ENCODE measurements at regions not wholly inside any gene's neighbourhood (a gene's known extent, or its start where the extent isn't known, plus 50 kb on each side); places are given as distances from the start of the nearest gene placed in this dataset.

GRCh38 chr10:10437886-10438285, 579.8 kb upstream of the CELF2 start:
- no peak overlapping the region for H3K14ac ChIP-seq (replicated peaks; ENCODE audit: low read depth, low read length)
- no peaks in the 10 kb centered on the region for H3K79me1 ChIP-seq (ENCODE audit: low read depth in 1 of 2, low read length in 2 of 2)
- CTCF ChIA-PET: no interaction called here
- no peak overlapping the region for H3K4me2 ChIP-seq (ENCODE audit: low read depth, low read length)
- no peak overlapping the region for H3K9ac ChIP-seq (ENCODE audit: low read depth, low read length)
- H3K4ac ChIP-seq (ENCODE audit: low read depth, low read length): no peak overlapping the region
- H3K56ac ChIP-seq (ENCODE audit: extremely low read depth, insufficient read depth, low read length): no peak overlapping the region
- H2BK15ac ChIP-seq (ENCODE audit: low read depth, low read length): no peak overlapping the region
- DNase-seq: no peak
- H3K36me3 ChIP-seq (ENCODE audit: control insufficient read depth, insufficient read depth, low read length): no peaks in the 10 kb centered on the region
- no peak overlapping the region for H4K8ac ChIP-seq (ENCODE audit: low read depth in 2 of 2, low read length in 2 of 2)
- H4K91ac ChIP-seq (ENCODE audit: insufficient read depth, low read depth, low read length): no peak overlapping the region
- H2AK9ac ChIP-seq (replicated peaks; ENCODE audit: low read depth, low read length, poor library complexity): no peak overlapping the region
- no peaks in the 10 kb centered on the region for H3K9me3 ChIP-seq (ENCODE audit: control insufficient read depth, insufficient read depth, low read length)
- H3K9me1 ChIP-seq (ENCODE audit: insufficient read depth, low read length): no peaks in the 10 kb centered on the region
- H3K27me3 ChIP-seq (ENCODE audit: control insufficient read depth, insufficient read depth, low read length): no peaks in the 10 kb centered on the region
- H3K27ac ChIP-seq (ENCODE audit: insufficient read depth, low read length): no peak overlapping the region
- H3K18ac ChIP-seq (ENCODE audit: low read depth, low read length): no peak overlapping the region
- in situ Hi-C loops (cut with MboI; ENCODE audit: low sequenced_read_pairs) (no loop called here), intact Hi-C loops (cut with micrococcal nuclease) (no loop called here), dilution Hi-C loops (cut with HindIII; ENCODE audit: low sequenced_read_pairs, unreplicated experiment) (no loop called here)
- no peak overlapping the region for H4K5ac ChIP-seq (ENCODE audit: low read depth, low read length)
- no peak for TF ChIP-seq RCOR1 (IDR thresholded peaks at IDR 0.05; ENCODE audit: insufficient replicate concordance, low read length)
- TF ChIP-seq CTCF (conservative IDR thresholded peaks at IDR 0.05; ENCODE audit: low read depth, low read length): no peak
- no peak for TF ChIP-seq FOS (IDR thresholded peaks at IDR 0.05; ENCODE audit: low read depth, low read length)
- no peak overlapping the region for H3K4me3 ChIP-seq (ENCODE audit: insufficient read depth, low read depth, low read length)
- H4K20me1 ChIP-seq (ENCODE audit: insufficient read depth, low read length): no peaks in the 10 kb centered on the region
- H3K23ac ChIP-seq (ENCODE audit: low read depth, low read length): no peak overlapping the region
- no peak for ATAC-seq (ENCODE audit: low read depth)
- no TSS peak for BruUV-seq (replicated peaks)
- no peak overlapping the region for H2BK120ac ChIP-seq (ENCODE audit: low read depth, low read length)
- H2BK5ac ChIP-seq (ENCODE audit: low read depth, low read length, poor library complexity, severe bottlenecking): no peak overlapping the region
- H3K4me1 ChIP-seq (ENCODE audit: control insufficient read depth, insufficient read depth, low read length): no peaks in the 10 kb centered on the region
- POLR2A ChIA-PET (ENCODE audit: unreplicated experiment): no interaction called here
- no peak overlapping the region for H2BK20ac ChIP-seq (ENCODE audit: low read depth, low read length)
- H2AK5ac ChIP-seq (ENCODE audit: low read depth, low read length): no peak overlapping the region
- 40% methylated on average over 1 of the region's 4 CpGs; no CpG with 5 or more reads in 1 of the 2 experiments for WGBS, 2 experiments (ENCODE audit: extremely low coverage in 2 of 2, insufficient read length in 1 of 2)
- no peak overlapping the region for H2AFZ ChIP-seq (replicated peaks; ENCODE audit: low read length, poor library complexity)

All from IMR-90 (cell line).